HG03439 (cell line): ENCODE measurements at regions not wholly inside any gene's neighbourhood (a gene's known extent, or its start where the extent isn't known, plus 50 kb on each side); places are given as distances from the start of the nearest gene placed in this dataset.

Source experiments
- ATAC-seq: cut with Tn5 transposase; IDR thresholded peaks from one replicate; pipeline ENCODE4 v1.9.1; 2021; ENCODE audit warnings: mild to moderate bottlenecking, moderate library complexity; ENCODE audit not compliant: unreplicated experiment

- ATAC-seq, result no peak
Measured at GRCh38 chr2:144593803-144594202, 73.9 kb upstream of the ZEB2 start.

GRCh38 chr2:144592500-144593256 lies 72.8 kb upstream of the ZEB2 start:
- no peak for ATAC-seq

DNA sequence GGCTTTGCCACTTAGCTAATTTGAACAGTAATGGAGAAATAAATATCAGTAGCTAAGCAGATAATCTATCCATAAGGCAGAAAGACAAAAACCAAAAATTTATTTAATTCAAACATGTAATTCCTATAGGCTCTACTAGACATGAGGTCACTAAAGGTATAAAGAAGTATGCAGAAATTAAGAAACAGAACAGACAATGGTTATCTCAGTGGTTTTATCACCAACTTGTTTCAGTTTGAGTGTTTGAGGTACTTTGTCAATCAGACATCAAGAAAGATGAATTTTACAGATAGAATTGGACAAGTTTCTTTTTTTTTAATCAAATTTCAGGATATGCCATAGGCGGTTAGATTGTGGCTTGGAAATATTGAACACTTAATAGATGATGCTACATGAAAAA lies 67.4 kb upstream of the ZEB2 start:
- ATAC-seq, result no peak

GRCh38 chr2:144586476-144586875 lies 66.6 kb upstream of the ZEB2 start:
- no peak for ATAC-seq

GRCh38 chr2:144583741-144584453 lies 64.0 kb upstream of the ZEB2 start:
- ATAC-seq, result no peak

DNA sequence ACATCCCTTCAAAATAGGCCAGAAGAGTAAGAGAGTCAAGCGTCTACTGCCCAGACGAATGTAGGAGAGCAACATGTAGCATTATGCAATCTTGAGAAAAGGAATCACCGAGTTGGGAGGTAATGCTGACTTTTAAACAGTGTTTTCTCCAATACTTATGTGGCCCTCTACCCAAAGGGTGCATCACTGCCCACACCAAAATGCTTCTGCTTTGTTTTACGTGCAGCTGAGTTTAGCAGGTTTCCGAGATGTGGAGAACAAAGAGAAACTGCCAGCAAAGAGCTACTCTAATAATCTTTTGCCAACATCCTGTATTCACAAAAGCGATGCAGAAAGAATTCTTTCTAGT lies 63.4 kb upstream of the ZEB2 start:
- no peak for ATAC-seq

DNA sequence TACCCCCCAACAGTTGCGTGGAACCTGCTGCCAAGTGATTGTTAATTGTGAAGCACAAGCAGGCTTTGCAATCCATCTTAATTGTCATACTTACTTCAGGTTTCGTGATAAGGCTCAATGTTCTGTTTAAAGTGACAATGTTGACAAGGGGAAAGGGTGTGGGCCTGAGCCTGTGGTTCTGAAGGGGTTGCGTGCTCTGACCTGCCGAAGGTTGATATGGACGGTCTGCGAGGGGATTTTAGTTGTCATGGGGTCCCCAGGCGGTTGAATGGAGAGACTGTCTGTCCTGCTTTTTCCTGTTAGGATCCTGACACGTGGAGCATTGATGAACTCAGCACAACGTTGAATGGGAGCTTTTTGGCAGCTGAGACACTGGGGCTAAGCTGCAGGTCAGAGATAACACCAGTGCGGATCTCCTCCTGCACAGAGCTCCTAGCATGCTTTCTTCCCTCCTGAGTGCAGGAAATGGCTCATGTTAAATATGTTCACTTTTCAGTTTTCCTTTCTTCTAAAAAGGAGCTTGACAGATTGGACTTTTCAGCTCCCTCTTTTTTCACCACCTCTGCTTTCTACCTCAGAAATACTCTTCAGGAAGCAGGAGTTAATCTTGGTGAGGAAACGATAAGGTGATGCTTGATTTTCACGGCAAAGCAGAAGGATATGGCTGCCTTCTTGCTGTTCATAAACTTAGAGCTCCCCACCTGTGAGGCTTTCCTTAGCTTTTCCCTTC lies 62.9 kb upstream of the ZEB2 start:
- ATAC-seq, result no peak

- no peak for ATAC-seq
Measured at GRCh38 chr2:144580521-144581161, 60.7 kb upstream of the ZEB2 start.

- ATAC-seq, result no peak
Measured at GRCh38 chr2:144579556-144579955, 59.6 kb upstream of the ZEB2 start.

DNA sequence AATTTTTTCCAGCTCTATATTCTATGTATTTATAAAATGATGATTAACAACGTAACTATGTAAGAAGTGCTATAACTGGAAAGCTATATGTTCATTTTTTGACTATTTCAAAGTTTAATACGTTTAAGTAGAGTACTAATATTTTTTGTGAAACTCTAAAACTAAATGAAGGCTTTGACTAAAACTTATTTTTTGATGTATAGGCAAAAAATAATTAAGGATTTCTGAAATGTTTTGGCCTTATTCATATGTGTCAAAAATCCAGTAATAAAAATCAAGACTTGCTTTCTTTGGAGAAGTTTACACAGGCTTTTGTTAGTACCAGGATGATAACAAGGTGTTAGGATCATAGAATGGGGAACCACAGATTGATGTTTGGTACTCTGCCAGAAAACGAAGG lies 58.2 kb upstream of the ZEB2 start:
- ATAC-seq, result no peak

- peak; percentile 73 for ATAC-seq
Measured at GRCh38 chr2:144572977-144573376, 53.1 kb upstream of the ZEB2 start.

DNA sequence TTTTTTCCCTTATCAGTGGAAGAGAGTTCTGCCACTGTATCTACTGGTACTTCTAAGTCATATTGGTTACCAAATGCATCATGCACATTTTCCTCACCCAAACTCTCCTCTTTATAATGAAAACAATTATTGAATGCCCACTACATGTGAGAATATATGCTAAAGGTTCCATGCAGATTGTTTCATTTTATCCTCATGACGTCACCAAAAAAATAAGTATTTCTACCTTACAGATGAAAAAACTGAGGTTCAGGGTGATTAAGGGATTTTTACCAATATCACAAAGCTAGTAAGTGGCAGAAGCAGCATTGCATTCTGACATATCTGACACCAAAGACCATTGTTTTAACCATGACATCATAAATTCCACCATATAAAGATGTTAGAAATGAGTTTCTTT lies 51.9 kb upstream of the ZEB2 start:
- ATAC-seq, result no peak

DNA sequence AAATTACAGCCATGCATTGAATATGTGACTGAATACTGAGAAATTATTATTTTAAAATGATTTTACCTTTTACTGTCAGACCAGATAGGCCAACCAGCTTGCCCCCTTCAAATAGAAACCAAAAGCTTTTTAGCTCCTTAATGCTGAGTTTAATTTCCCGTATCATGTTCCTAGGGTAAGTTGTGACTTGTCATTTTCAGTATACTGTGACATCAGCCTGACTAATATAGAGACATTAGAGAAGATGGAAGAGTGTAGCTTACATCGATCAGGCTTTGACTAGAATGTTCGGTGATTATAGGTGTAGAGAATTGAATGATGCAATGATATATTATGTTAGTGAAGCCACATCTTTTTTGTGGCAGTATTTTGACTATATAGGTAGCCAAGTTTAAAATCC lies 50.6 kb upstream of the ZEB2 start:
- ATAC-seq, result no peak
